ENCODE measurements at regions not wholly inside any gene's neighbourhood (a gene's known extent, or its start where the extent isn't known, plus 50 kb on each side); places are given as distances from the start of the nearest gene placed in this dataset.
"Not testable (repeated sequence)": the region's sequence is repeated elsewhere in the genome, so short reads cannot be mapped to it uniquely, and the experiment has no call there.

GRCh38 chr4:154985673-154986072 is 204.6 kb downstream of the RBM46 start:
- in situ Hi-C loops (cut with MboI; ENCODE audit: low pct_unique_long_range_greater_than_20kb in 2 of 9, low sequenced_read_pairs in 9 of 9, unreplicated experiment in 9 of 9) = loop anchor here in 5 of 9 experiments (10.0 to 25.0 kb wide), 2 partner anchors 377 to 379 kb away; no protein-coding TSS in a partner anchor
- no peak for ATAC-seq (replicated peaks in 6 of 8)
- no peaks in the 10 kb centered on the region for H3K4me1 ChIP-seq (replicated peaks in 1 of 2)
- 0 to 96% (median 41%) methylated on average over 1 to 5 of the region's 5 CpGs for WGBS, 10 experiments
- no peak overlapping the region for H3K4me3 ChIP-seq
- no peak overlapping the region for H3K27ac ChIP-seq

DNA sequence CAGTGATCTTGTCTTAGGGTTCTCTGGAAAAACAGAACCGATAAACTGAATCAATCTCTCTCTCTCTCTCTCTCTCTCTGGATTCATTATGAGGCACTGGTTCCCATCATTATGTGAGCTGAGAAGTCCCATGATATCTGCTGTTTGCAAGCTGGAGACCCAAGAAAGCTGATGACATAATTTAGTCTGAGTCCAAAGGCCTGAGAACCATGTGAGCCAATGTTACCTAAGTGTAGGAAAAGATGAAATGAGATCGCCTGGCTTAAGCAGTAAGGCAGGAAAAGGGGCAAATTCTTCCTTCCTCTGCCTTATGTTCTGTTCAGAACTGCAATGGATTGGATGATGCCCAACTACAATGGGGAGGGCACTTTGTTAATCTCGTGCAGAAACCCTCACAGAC is 207.4 kb downstream of the RBM46 start:
- Histone ChIP-seq H3K27ac (no peak overlapping the region), H3K4me1 (replicated peaks in 1 of 2) (no peaks in the 10 kb centered on the region), H3K4me3 (no peak overlapping the region)
- 0 to 89% (median 71%) methylated on average over 1 to 3 of the region's 3 CpGs for WGBS, 10 experiments
- in situ Hi-C loops (cut with MboI; ENCODE audit: low pct_unique_long_range_greater_than_20kb in 2 of 9, low sequenced_read_pairs in 9 of 9, unreplicated experiment in 9 of 9) = loop anchor here in 5 of 9 experiments (10.0 to 25.0 kb wide), 2 partner anchors 374 to 376 kb away; no protein-coding TSS in a partner anchor
- no peak for ATAC-seq (replicated peaks in 6 of 8)

- 0 to 94% (median 80%) methylated on average over 1 to 6 of the region's 6 CpGs for WGBS, 10 experiments
- no peak overlapping the region for H3K27ac ChIP-seq
- no peaks in the 10 kb centered on the region for H3K4me1 ChIP-seq (replicated peaks in 1 of 2)
- in situ Hi-C loops (cut with MboI; ENCODE audit: low pct_unique_long_range_greater_than_20kb in 2 of 9, low sequenced_read_pairs in 9 of 9, unreplicated experiment in 9 of 9) = loop anchor here in 5 of 9 experiments (10.0 to 25.0 kb wide), 2 partner anchors 373 to 375 kb away; no protein-coding TSS in a partner anchor
- no peak for ATAC-seq (replicated peaks in 6 of 8)
- H3K4me3 ChIP-seq = no peak overlapping the region
Observed at GRCh38 chr4:154989511-154989910, 208.4 kb downstream of the RBM46 start.

DNA sequence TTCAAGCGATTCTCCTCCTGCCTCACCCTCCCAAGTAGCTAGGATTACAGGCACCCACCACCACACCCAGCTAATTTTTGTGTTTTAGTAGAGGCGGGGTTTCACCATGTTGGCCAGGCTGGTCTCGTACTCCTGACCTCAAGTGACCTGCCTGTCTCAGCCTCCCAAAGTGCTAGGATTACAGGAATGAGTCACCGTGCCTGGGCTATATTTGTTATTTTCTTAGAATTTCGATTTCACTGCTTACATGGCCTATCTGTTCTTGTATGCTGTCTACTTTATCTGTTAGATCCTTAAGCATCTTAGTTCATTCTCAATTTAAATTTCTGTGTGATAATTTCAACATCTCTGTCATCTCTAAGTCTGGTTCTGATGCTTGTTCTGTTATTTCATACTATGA is 210.6 kb upstream of the NPY2R start:
- in situ Hi-C loops (cut with MboI; ENCODE audit: low pct_unique_long_range_greater_than_20kb in 2 of 9, low sequenced_read_pairs in 9 of 9, unreplicated experiment in 9 of 9) = loop anchor here in 4 of 9 experiments (25.0 kb wide), 1 partner anchor 364 kb away; no protein-coding TSS in a partner anchor
- ATAC-seq (replicated peaks in 6 of 8); H3K4me3 ChIP-seq; H3K27ac ChIP-seq; H3K4me1 ChIP-seq (replicated peaks in 1 of 2): not testable (repeated sequence)
- WGBS, 10 experiments = 22 to 95% (median 75%) methylated on average over 2 to 5 of the region's 5 CpGs

GRCh38 chr4:154998284-154998683 is 210.2 kb upstream of the NPY2R start:
- 4 to 100% (median 87%) methylated on average over 1 to 3 of the region's 3 CpGs; no CpG with 5 or more reads in 1 of the 10 experiments for WGBS, 10 experiments
- ATAC-seq (replicated peaks in 6 of 8) = no peak
- Histone ChIP-seq H3K27ac (no peak overlapping the region), H3K4me3 (no peak overlapping the region), H3K4me1 (replicated peaks in 1 of 2) (no peaks in the 10 kb centered on the region)
- in situ Hi-C loops (cut with MboI; ENCODE audit: low pct_unique_long_range_greater_than_20kb in 2 of 9, low sequenced_read_pairs in 9 of 9, unreplicated experiment in 9 of 9) = loop anchor here in 4 of 9 experiments (25.0 kb wide), 1 partner anchor 364 kb away; no protein-coding TSS in a partner anchor

DNA sequence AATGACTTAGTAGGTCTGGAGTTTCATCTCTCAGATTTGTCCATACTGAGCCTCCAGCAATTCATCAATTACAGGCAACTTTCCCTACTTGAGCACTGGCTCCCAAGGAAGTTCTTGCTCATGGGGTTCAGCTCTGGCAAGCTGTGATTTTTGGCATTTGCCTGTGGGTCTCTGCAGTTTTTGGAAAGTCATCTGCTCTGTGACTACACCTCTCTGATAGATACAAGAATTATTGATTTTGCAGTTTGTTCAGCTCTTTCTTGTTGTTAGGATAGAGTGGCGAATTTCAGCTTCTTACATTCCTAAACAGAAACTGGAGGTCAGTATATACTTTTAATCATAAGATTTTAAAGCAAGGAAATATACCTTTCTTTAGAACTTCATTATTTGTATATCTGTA is 209.7 kb upstream of the NPY2R start:
- H3K4me3 ChIP-seq = no peak overlapping the region
- in situ Hi-C loops (cut with MboI; ENCODE audit: low pct_unique_long_range_greater_than_20kb in 2 of 9, low sequenced_read_pairs in 9 of 9, unreplicated experiment in 9 of 9) = loop anchor here in 4 of 9 experiments (25.0 kb wide), 1 partner anchor 364 kb away; no protein-coding TSS in a partner anchor
- no peaks in the 10 kb centered on the region for H3K4me1 ChIP-seq (replicated peaks in 1 of 2)
- 0 to 100% (median 67%) methylated on average over 1 of the region's 1 CpG; no CpG with 5 or more reads in 2 of the 10 experiments for WGBS, 10 experiments
- no peak for ATAC-seq (replicated peaks in 6 of 8)
- H3K27ac ChIP-seq = no peak overlapping the region

- H3K27ac ChIP-seq = no peak overlapping the region
- in situ Hi-C loops (cut with MboI; ENCODE audit: low pct_unique_long_range_greater_than_20kb in 2 of 9, low sequenced_read_pairs in 9 of 9, unreplicated experiment in 9 of 9) = loop anchor here in 4 of 9 experiments (25.0 kb wide), 1 partner anchor 362 kb away; no protein-coding TSS in a partner anchor
- ATAC-seq (replicated peaks in 6 of 8) = no peak
- no peak overlapping the region for H3K4me3 ChIP-seq
- 0 to 100% (median 92%) methylated on average over 1 to 3 of the region's 3 CpGs; no CpG with 5 or more reads in 1 of the 10 experiments for WGBS, 10 experiments
- no peaks in the 10 kb centered on the region for H3K4me1 ChIP-seq (replicated peaks in 1 of 2)
Observed at GRCh38 chr4:154999950-155000578, 208.4 kb upstream of the NPY2R start.

GRCh38 chr4:155001251-155001650 is 207.2 kb upstream of the NPY2R start:
- no peak overlapping the region for H3K4me3 ChIP-seq
- no peaks in the 10 kb centered on the region for H3K4me1 ChIP-seq (replicated peaks in 1 of 2)
- no peak overlapping the region for H3K27ac ChIP-seq
- in situ Hi-C loops (cut with MboI; ENCODE audit: low pct_unique_long_range_greater_than_20kb in 2 of 9, low sequenced_read_pairs in 9 of 9, unreplicated experiment in 9 of 9) = no loop called here
- 21 to 100% (median 79%) methylated on average over 2 of the region's 2 CpGs; no CpG with 5 or more reads in 2 of the 10 experiments for WGBS, 10 experiments
- ATAC-seq (replicated peaks in 6 of 8) = no peak

DNA sequence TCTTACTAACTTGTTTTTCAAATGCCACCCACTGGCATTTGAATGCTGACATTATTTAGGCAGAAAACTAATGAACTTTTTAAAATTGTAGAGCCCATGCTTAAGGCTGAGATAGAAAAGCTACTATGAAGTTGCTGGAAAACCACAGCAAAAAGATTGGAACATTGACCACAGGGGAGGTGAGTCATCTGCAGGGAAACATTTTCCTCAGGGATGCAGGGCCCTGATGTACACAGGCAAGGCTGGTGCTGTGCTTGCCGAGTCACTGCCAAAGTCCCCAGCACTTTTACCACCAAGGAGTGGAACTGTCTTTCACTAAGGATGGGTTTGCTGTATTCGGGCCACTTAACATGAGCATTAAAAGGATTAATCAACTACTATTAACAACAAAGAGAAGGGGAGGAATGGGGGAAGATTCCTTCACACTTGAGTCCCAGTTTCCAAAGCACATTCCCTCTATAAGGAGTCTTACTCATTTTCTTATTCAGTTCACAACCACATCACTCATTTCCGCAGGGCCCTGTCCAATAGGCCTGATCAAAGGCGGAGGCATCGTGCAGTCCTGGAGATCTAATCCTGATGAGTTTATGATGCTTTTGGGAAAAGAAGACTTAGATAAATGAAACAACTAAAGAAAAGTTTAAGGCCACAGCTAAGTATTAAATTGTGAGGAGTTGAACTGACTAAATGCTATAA is 202.9 kb upstream of the NPY2R start:
- in situ Hi-C loops (cut with MboI; ENCODE audit: low pct_unique_long_range_greater_than_20kb in 2 of 9, low sequenced_read_pairs in 9 of 9, unreplicated experiment in 9 of 9) = no loop called here
- Histone ChIP-seq H3K4me3 (no peak overlapping the region), H3K27ac (no peak overlapping the region), H3K4me1 (replicated peaks in 1 of 2) (no peaks in the 10 kb centered on the region)
- peak in 1 of 8 experiments; percentile 48 for ATAC-seq (replicated peaks in 6 of 8)
- WGBS, 10 experiments = 11 to 70% (median 57%) methylated on average over 3 to 4 of the region's 5 CpGs; no CpG with 5 or more reads in 3 of the 10 experiments

- Histone ChIP-seq H3K4me1 (replicated peaks in 1 of 2) (no peaks in the 10 kb centered on the region), H3K27ac (no peak overlapping the region), H3K4me3 (no peak overlapping the region)
- WGBS, 10 experiments = 0 to 86% (median 31%) methylated on average over 1 of the region's 1 CpG; no CpG with 5 or more reads in 2 of the 10 experiments
- ATAC-seq (replicated peaks in 6 of 8) = no peak
- in situ Hi-C loops (cut with MboI; ENCODE audit: low pct_unique_long_range_greater_than_20kb in 2 of 9, low sequenced_read_pairs in 9 of 9, unreplicated experiment in 9 of 9) = no loop called here
Observed at GRCh38 chr4:155007660-155008176, 200.7 kb upstream of the NPY2R start.

DNA sequence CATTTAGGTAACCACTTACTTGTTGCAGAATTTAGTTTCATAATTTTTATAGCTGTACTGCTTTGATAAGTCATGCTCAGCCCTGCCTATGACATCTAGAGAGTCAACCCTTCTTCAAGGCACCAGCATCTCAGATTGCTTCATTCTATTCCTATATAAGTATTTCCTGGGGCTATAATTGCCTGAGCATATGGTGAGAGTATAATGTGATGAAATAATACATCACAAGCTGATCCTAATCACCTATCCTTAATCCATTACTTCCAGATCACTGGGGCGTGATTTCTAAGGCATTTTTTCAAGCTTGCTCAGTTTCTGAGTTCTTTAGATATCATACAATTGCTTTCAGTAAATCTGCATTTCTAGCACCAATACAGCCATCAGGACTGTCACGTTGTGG is 200.0 kb upstream of the NPY2R start:
- H3K27ac ChIP-seq = no peak overlapping the region
- peaks cover 0 to 3% of the 10 kb centered on the region in 2 donors for H3K4me1 ChIP-seq (replicated peaks in 1 of 2)
- H3K4me3 ChIP-seq = no peak overlapping the region
- in situ Hi-C loops (cut with MboI; ENCODE audit: low pct_unique_long_range_greater_than_20kb in 2 of 9, low sequenced_read_pairs in 9 of 9, unreplicated experiment in 9 of 9) = no loop called here
- 40 to 94% (median 79%) methylated on average over 2 of the region's 2 CpGs; no CpG with 5 or more reads in 5 of the 10 experiments for WGBS, 10 experiments
- ATAC-seq (replicated peaks in 6 of 8) = no peak

GRCh38 chr4:155009288-155009687 is 199.1 kb upstream of the NPY2R start:
- 0 to 100% (median 80%) methylated on average over 1 to 2 of the region's 3 CpGs; no CpG with 5 or more reads in 5 of the 10 experiments for WGBS, 10 experiments

GRCh38 chr4:155010376-155010775 is 198.1 kb upstream of the NPY2R start:
- Histone ChIP-seq H3K4me1 (replicated peaks in 1 of 2) (peaks cover 0 to 3% of the 10 kb centered on the region in 2 donors), H3K4me3 (no peak overlapping the region), H3K27ac (no peak overlapping the region)
- no peak for ATAC-seq (replicated peaks in 6 of 8)
- in situ Hi-C loops (cut with MboI; ENCODE audit: low pct_unique_long_range_greater_than_20kb in 2 of 9, low sequenced_read_pairs in 9 of 9, unreplicated experiment in 9 of 9) = no loop called here
- 28 to 100% (median 89%) methylated on average over 2 to 7 of the region's 7 CpGs; no CpG with 5 or more reads in 1 of the 10 experiments for WGBS, 10 experiments

More at GRCh38 chr4:155009288-155009687, 199.1 kb upstream of the NPY2R start:
- in situ Hi-C loops (cut with MboI; ENCODE audit: low pct_unique_long_range_greater_than_20kb in 2 of 9, low sequenced_read_pairs in 9 of 9, unreplicated experiment in 9 of 9) = no loop called here
- Histone ChIP-seq H3K4me3 (no peak overlapping the region), H3K4me1 (replicated peaks in 1 of 2) (peaks cover 0 to 3% of the 10 kb centered on the region in 2 donors), H3K27ac (no peak overlapping the region)
- no peak for ATAC-seq (replicated peaks in 6 of 8)

Data from motor neuron (in vitro differentiated cells).